ENCODE measurements at regions not wholly inside any gene's neighbourhood (a gene's known extent, or its start where the extent isn't known, plus 50 kb on each side); places are given as distances from the start of the nearest gene placed in this dataset.

DNA sequence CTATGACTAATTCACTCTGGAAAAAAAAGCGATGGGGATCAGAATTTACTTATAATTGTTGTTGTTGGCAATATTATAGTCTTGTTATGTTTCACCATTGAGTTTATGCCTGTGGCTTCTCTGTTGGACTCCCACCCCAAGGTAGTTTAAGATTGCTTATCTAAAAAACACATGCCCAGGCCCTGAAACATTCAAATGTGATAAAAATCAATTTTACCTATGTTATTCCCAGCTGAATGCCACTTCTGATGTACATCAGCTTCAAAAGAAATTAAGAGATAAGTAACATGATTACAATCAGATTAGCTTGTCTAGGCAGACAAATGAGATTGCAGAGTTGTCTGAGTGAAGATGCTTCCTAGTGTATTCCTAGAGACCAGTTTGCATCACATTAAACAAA is 484.7 kb downstream of the PCDH7 start:
- TF ChIP-seq POLR2A (IDR thresholded peaks at IDR 0.05) = no peak
- TF ChIP-seq POLR2AphosphoS5 (IDR thresholded peaks at IDR 0.05) = no peak
- TF ChIP-seq, protein P1, sequence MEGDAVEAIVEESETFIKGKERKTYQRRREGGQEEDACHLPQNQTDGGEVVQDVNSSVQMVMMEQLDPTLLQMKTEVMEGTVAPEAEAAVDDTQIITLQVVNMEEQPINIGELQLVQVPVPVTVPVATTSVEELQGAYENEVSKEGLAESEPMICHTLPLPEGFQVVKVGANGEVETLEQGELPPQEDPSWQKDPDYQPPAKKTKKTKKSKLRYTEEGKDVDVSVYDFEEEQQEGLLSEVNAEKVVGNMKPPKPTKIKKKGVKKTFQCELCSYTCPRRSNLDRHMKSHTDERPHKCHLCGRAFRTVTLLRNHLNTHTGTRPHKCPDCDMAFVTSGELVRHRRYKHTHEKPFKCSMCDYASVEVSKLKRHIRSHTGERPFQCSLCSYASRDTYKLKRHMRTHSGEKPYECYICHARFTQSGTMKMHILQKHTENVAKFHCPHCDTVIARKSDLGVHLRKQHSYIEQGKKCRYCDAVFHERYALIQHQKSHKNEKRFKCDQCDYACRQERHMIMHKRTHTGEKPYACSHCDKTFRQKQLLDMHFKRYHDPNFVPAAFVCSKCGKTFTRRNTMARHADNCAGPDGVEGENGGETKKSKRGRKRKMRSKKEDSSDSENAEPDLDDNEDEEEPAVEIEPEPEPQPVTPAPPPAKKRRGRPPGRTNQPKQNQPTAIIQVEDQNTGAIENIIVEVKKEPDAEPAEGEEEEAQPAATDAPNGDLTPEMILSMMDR (IDR thresholded peaks at IDR 0.05) = no peak
- DNase-seq (ENCODE audit: low spot score in 2 of 2) = no peak
- no peak overlapping the region for H3K4me3 ChIP-seq
- peaks cover 0 to under 1% of the 10 kb centered on the region in 2 donors for H3K9me3 ChIP-seq
- H3K36me3 ChIP-seq = no peaks in the 10 kb centered on the region
- no peaks in the 10 kb centered on the region for H3K4me1 ChIP-seq
- H3K27ac ChIP-seq = no peak overlapping the region
- intact Hi-C loops (cut with DNase I; ENCODE audit: low total_unique reads) = no loop called here
- no peaks in the 10 kb centered on the region for H3K27me3 ChIP-seq

GRCh38 chr4:31220921-31221320 is 500.8 kb downstream of the PCDH7 start:
- TF ChIP-seq POLR2A (IDR thresholded peaks at IDR 0.05) = no peak
- TF ChIP-seq POLR2AphosphoS5 (IDR thresholded peaks at IDR 0.05) = no peak
- TF ChIP-seq, protein P1 (IDR thresholded peaks at IDR 0.05) = no peak
- Histone ChIP-seq H3K4me3 (no peak overlapping the region), H3K36me3 (no peaks in the 10 kb centered on the region), H3K27me3 (no peaks in the 10 kb centered on the region), H3K9me3 (no peaks in the 10 kb centered on the region), H3K4me1 (no peaks in the 10 kb centered on the region), H3K27ac (no peak overlapping the region)
- intact Hi-C loops (cut with DNase I; ENCODE audit: low total_unique reads) = no loop called here
- no peak for DNase-seq (ENCODE audit: low spot score in 2 of 2)

- Histone ChIP-seq H3K4me3 (no peak overlapping the region), H3K9me3 (no peaks in the 10 kb centered on the region), H3K27ac (no peak overlapping the region), H3K4me1 (no peaks in the 10 kb centered on the region), H3K36me3 (no peaks in the 10 kb centered on the region), H3K27me3 (no peaks in the 10 kb centered on the region)
- intact Hi-C loops (cut with DNase I; ENCODE audit: low total_unique reads) = no loop called here
- no peak for TF ChIP-seq POLR2AphosphoS5 (IDR thresholded peaks at IDR 0.05)
- TF ChIP-seq POLR2A (IDR thresholded peaks at IDR 0.05) = no peak
- TF ChIP-seq, protein P1 (IDR thresholded peaks at IDR 0.05) = no peak
- DNase-seq (ENCODE audit: low spot score in 2 of 2) = no peak
Measured at GRCh38 chr4:31228068-31228467, 507.9 kb downstream of the PCDH7 start.

DNA sequence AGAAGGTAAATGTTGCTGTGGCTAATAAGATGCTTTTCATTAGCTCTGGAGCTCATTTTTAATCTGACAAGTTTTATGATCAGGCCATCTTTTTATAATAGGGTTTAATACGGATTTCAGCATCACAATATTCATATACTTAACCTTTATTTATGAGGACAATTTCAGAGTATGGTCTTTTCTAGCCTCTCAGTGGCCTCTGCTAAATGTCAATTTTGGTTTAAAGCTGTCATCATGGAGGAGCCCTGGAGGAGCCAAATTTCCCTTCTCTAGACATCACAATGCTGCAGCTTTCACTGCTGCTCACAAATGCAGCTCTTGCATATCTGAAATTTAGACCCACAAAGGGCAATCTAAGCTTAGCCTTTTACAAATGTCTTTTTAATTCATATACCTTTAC is 510.4 kb downstream of the PCDH7 start:
- DNase-seq (ENCODE audit: low spot score in 2 of 2) = no peak
- Histone ChIP-seq H3K9me3 (no peaks in the 10 kb centered on the region), H3K4me3 (no peak overlapping the region), H3K4me1 (no peaks in the 10 kb centered on the region), H3K27me3 (no peaks in the 10 kb centered on the region), H3K27ac (no peak overlapping the region), H3K36me3 (no peaks in the 10 kb centered on the region)
- TF ChIP-seq, protein P1 (IDR thresholded peaks at IDR 0.05) = no peak
- no peak for TF ChIP-seq POLR2A (IDR thresholded peaks at IDR 0.05)
- TF ChIP-seq POLR2AphosphoS5 (IDR thresholded peaks at IDR 0.05) = no peak
- intact Hi-C loops (cut with DNase I; ENCODE audit: low total_unique reads) = no loop called here

DNA sequence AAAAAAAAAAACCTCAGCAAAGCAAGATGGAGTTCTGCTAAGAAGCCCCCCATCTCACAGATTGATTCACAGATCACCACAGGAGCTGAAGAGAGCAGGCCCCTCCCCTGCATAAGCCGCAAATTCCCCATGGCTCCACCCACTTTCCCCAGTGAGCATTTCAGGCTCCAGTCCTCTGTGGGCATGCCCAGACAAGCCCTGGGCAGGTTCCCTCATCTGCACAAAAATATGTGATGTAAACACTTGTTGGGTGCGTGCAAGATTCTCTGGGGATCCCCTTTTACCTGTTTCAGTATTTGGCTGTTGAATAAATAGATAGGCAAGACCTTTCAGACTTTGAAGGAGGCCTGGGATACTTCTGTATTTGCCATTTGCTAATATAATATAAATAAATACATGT is 514.3 kb downstream of the PCDH7 start:
- intact Hi-C loops (cut with DNase I; ENCODE audit: low total_unique reads) = no loop called here
- TF ChIP-seq, protein P1 (IDR thresholded peaks at IDR 0.05) = no peak
- TF ChIP-seq POLR2A (IDR thresholded peaks at IDR 0.05) = no peak
- TF ChIP-seq POLR2AphosphoS5 (IDR thresholded peaks at IDR 0.05) = no peak

More for the DNA sequence above, 514.3 kb downstream of the PCDH7 start:
- DNase-seq (ENCODE audit: low spot score in 2 of 2) = no peak
- Histone ChIP-seq H3K36me3 (no peaks in the 10 kb centered on the region), H3K9me3 (peaks cover 0 to 11% of the 10 kb centered on the region in 2 donors), H3K27me3 (no peaks in the 10 kb centered on the region), H3K4me1 (no peaks in the 10 kb centered on the region), H3K27ac (no peak overlapping the region), H3K4me3 (no peak overlapping the region)
